Epithelial cell of proximal tubule (primary cell): ENCODE measurements at regions not wholly inside any gene's neighbourhood (a gene's known extent, or its start where the extent isn't known, plus 50 kb on each side); places are given as distances from the start of the nearest gene placed in this dataset.
"Not testable (repeated sequence)": the region's sequence is repeated elsewhere in the genome, so short reads cannot be mapped to it uniquely, and the experiment has no call there.

ENCODE experiments used
- DNase-seq: peaks from one replicate; pipeline ENCODE4 v3.0.0-alpha.2; 2011; ENCODE audit warnings: low read depth
- H3K4me3 ChIP-seq: 2 replicates; pipeline ENCODE4 v1.5.1; 2011; ENCODE audit warnings: low read depth, mild to moderate bottlenecking, low read length
- CTCF ChIP-seq: conservative IDR thresholded peaks from 2 replicates; pipeline ENCODE4 v1.5.1; 2012; ENCODE audit warnings: low read depth, mild to moderate bottlenecking, low read length

- no peak overlapping the region for H3K4me3 ChIP-seq
- DNase-seq: no peak
- no peak for TF ChIP-seq CTCF
These were observed 961.4 kb downstream of the EPHA3 start for GRCh38 chr3:90068783-90069182.

- H3K4me3 ChIP-seq: no peak overlapping the region
- TF ChIP-seq CTCF: no peak
- no peak for DNase-seq
These were observed 962.3 kb downstream of the EPHA3 start for GRCh38 chr3:90069748-90070147.

GRCh38 chr3:90076136-90076535 is 968.7 kb downstream of the EPHA3 start:
- no peak for DNase-seq
- H3K4me3 ChIP-seq: no peak overlapping the region
- no peak for TF ChIP-seq CTCF

GRCh38 chr3:90080988-90081387 is 973.6 kb downstream of the EPHA3 start:
- TF ChIP-seq CTCF: no peak
- no peak for DNase-seq
- no peak overlapping the region for H3K4me3 ChIP-seq

GRCh38 chr3:90086297-90086696 is 978.9 kb downstream of the EPHA3 start:
- not testable (repeated sequence) for DNase-seq, H3K4me3 ChIP-seq

- no peak overlapping the region for H3K4me3 ChIP-seq
- no peak for TF ChIP-seq CTCF
- no peak for DNase-seq
These were observed 980.3 kb downstream of the EPHA3 start for GRCh38 chr3:90087703-90088102.

- no peak for DNase-seq
- peak; percentile 58 for TF ChIP-seq CTCF
- no peak overlapping the region for H3K4me3 ChIP-seq
These were observed 984.1 kb downstream of the EPHA3 start for GRCh38 chr3:90091549-90091948.

GRCh38 chr3:90092994-90093393 is 985.6 kb downstream of the EPHA3 start:
- TF ChIP-seq CTCF: peak; percentile 55
- no peak overlapping the region for H3K4me3 ChIP-seq
- no peak for DNase-seq
